OCI-LY7 (cell line): ENCODE measurements at regions not wholly inside any gene's neighbourhood (a gene's known extent, or its start where the extent isn't known, plus 50 kb on each side); places are given as distances from the start of the nearest gene placed in this dataset.
"Not testable (repeated sequence)": the region's sequence is repeated elsewhere in the genome, so short reads cannot be mapped to it uniquely, and the experiment has no call there.

Experiments
- CTCF ChIP-seq: fragments of 200-600 bp; sonication (generic); conservative IDR thresholded peaks from 2 replicates; pipeline ENCODE4 v1.5.1; 2014; ENCODE audit warnings: mild to moderate bottlenecking, antibody characterized with exemption, low read length, moderate library complexity, mixed read lengths
- EZH2phosphoT487 ChIP-seq: fragments of 200-600 bp; sonication (generic); IDR thresholded peaks from 2 replicates; pipeline ENCODE4 v1.6.1; 2018; ENCODE audit warnings: low read depth, borderline replicate concordance, mild to moderate bottlenecking, mixed run types, antibody characterized with exemption, low read length, moderate library complexity, mixed read lengths

- TF ChIP-seq CTCF, EZH2phosphoT487: not testable (repeated sequence)
Observed at GRCh38 chr14:103235506-103235905, 98.5 kb upstream of the EIF5 start.
